Adrenal gland (tissue), 9 donors: ENCODE measurements at regions not wholly inside any gene's neighbourhood (a gene's known extent, or its start where the extent isn't known, plus 50 kb on each side); places are given as distances from the start of the nearest gene placed in this dataset.
"Not testable (repeated sequence)": the region's sequence is repeated elsewhere in the genome, so short reads cannot be mapped to it uniquely, and the experiment has no call there.

Source experiments
- DNase-seq, 7 donors: peaks; one replicate each; pipeline ENCODE4 v3.0.0-alpha.2; 2019 to 2020
- H3K27ac ChIP-seq, 5 donors: fragments of 200-600 bp; sonication (generic) in 4 of 5; 1 replicate in 3 of 5; 2 replicates in 2 of 5; pipeline versions ENCODE4 v1.5.1 to v1.8.0; 2016 to 2020; ENCODE audit warnings: mild to moderate bottlenecking in 1 of 5
- H3K27me3 ChIP-seq: fragments of 200-600 bp; 2 replicates; pipeline ENCODE4 v1.8.0; 2021
- H3K36me3 ChIP-seq, 2 donors: fragments of 200-600 bp; replicated peaks in 1 of 2; 1 replicate in 1 of 2; 2 replicates in 1 of 2; pipeline versions ENCODE4 v1.5.1 to v1.8.0; 2018 to 2022
- H3K4me1 ChIP-seq, 2 donors: fragments of 200-600 bp; replicated peaks in 1 of 2; 1 replicate in 1 of 2; 2 replicates in 1 of 2; pipeline versions ENCODE4 v1.5.1 to v1.8.0; 2018 to 2021
- H3K4me3 ChIP-seq, 4 donors: fragments of 200-600 bp; sonication (generic) in 3 of 4; one replicate each; pipeline ENCODE4 v1.5.1; 2016 to 2018
- H3K9me3 ChIP-seq, 3 donors: fragments of 200-600 bp; sonication (generic) in 1 of 3; replicated peaks in 1 of 3; 1 replicate in 2 of 3; 2 replicates in 1 of 3; pipeline versions ENCODE4 v1.5.1 to v1.8.0; 2016 to 2021
- CTCF ChIP-seq, 6 experiments: fragments of 450-650 bp in 4 of 6; fragments of 200-600 bp in 2 of 6; sonication (generic) in 1 of 6; IDR thresholded peaks; 1 replicate in 5 of 6; 2 replicates in 1 of 6; pipeline versions ENCODE4 v1.5.1 to v1.8.0; 2016 to 2021; ENCODE audit warnings: antibody characterized with exemption in 6 of 6, mild to moderate bottlenecking in 2 of 6, moderate library complexity in 1 of 6
- POLR2A ChIP-seq, 2 donors: fragments of 450-650 bp; IDR thresholded peaks; one replicate each; pipeline ENCODE4 v1.6.1; 2017; ENCODE audit warnings: antibody characterized with exemption in 2 of 2, mild to moderate bottlenecking in 2 of 2, moderate library complexity in 1 of 2
- WGBS, 4 donors: extraction: QIAGEN DNeasy Blood & Tissue Kit in 2 of 4; methylation state at CpG; one replicate each; pipeline versions ENCODE4 v1.1.5 to v1.1.7; 2013 to 2017; 5-methylcytosine and 5-hydroxymethylcytosine counted together
- intact Hi-C, 2 donors: fragments of 100-400 bp; cut with DNase I; formaldehyde crosslinking; loops; one replicate each; pipeline versions ENCODE4 v1.14.1 to v1.15.0; 2022 to 2023
- donor health status: healthy with polysubstance abuse.
- donor health status: Bipolar disorder and iron deficiency.
- donor health status: DM: yes; HTN: yes; CAD: no.
- donor health status: DM: no; HTN: no; CAD: no.
- donor health status: DM: no; HTN: no; CAD: no.

GRCh38 chr15:19944261-19944888 is 597.2 kb downstream of the GOLGA6L6 start:
- H3K4me1 ChIP-seq: no peaks in the 10 kb centered on the region
- DNase-seq: no peak
- intact Hi-C loops: no loop called here
- TF ChIP-seq POLR2A (IDR thresholded peaks at IDR 0.05) (no peak), CTCF (IDR thresholded peaks at IDR 0.05) (no peak)
- no peak overlapping the region for H3K27ac ChIP-seq
- no peaks in the 10 kb centered on the region for H3K36me3 ChIP-seq
- no peaks in the 10 kb centered on the region for H3K27me3 ChIP-seq
- no peaks in the 10 kb centered on the region for H3K9me3 ChIP-seq
- H3K4me3 ChIP-seq: no peak overlapping the region
- WGBS, 4 donors: 32 to 53% (median 45%) methylated on average over 69 to 70 of the region's 70 CpGs

GRCh38 chr15:19943515-19943914 is 598.1 kb downstream of the GOLGA6L6 start:
- WGBS, 4 donors: 31 to 53% (median 36%) methylated on average over 22 to 50 of the region's 51 CpGs
- H3K36me3 ChIP-seq: no peaks in the 10 kb centered on the region
- no peak for TF ChIP-seq POLR2A (IDR thresholded peaks at IDR 0.05)
- H3K27ac ChIP-seq: no peak overlapping the region
- H3K4me3 ChIP-seq: no peak overlapping the region
- DNase-seq: no peak
- no peaks in the 10 kb centered on the region for H3K27me3 ChIP-seq
- no peaks in the 10 kb centered on the region for H3K9me3 ChIP-seq
- no peaks in the 10 kb centered on the region for H3K4me1 ChIP-seq
- intact Hi-C loops: no loop called here

GRCh38 chr15:19903281-19903680 is 638.3 kb downstream of the GOLGA6L6 start:
- intact Hi-C loops, H3K9me3 ChIP-seq, H3K36me3 ChIP-seq, DNase-seq, H3K27me3 ChIP-seq, H3K4me3 ChIP-seq, H3K27ac ChIP-seq, H3K4me1 ChIP-seq: not testable (repeated sequence)
- WGBS, 4 donors: 41 to 53% (median 49%) methylated on average over 1 of the region's 1 CpG

GRCh38 chr15:19902388-19902787 is 639.2 kb downstream of the GOLGA6L6 start:
- DNase-seq, intact Hi-C loops, H3K27me3 ChIP-seq, H3K4me3 ChIP-seq, H3K9me3 ChIP-seq, H3K36me3 ChIP-seq, H3K4me1 ChIP-seq, H3K27ac ChIP-seq: not testable (repeated sequence)
- WGBS, 4 donors: 65 to 76% (median 68%) methylated on average over 1 of the region's 1 CpG

GRCh38 chr15:19901414-19901813 is 640.2 kb downstream of the GOLGA6L6 start:
- H3K9me3 ChIP-seq, DNase-seq, H3K27ac ChIP-seq, intact Hi-C loops, H3K4me1 ChIP-seq, H3K4me3 ChIP-seq, H3K27me3 ChIP-seq, H3K36me3 ChIP-seq: not testable (repeated sequence)
- WGBS, 4 donors: 58 to 69% (median 68%) methylated on average over 4 of the region's 4 CpGs

GRCh38 chr15:19899021-19899824 is 642.4 kb downstream of the GOLGA6L6 start:
- no peaks in the 10 kb centered on the region for H3K27me3 ChIP-seq
- no peak overlapping the region for H3K4me3 ChIP-seq
- no peak for DNase-seq
- WGBS, 4 donors: 62 to 67% (median 65%) methylated on average over 14 to 53 of the region's 53 CpGs
- H3K9me3 ChIP-seq: no peaks in the 10 kb centered on the region
- H3K4me1 ChIP-seq: no peaks in the 10 kb centered on the region
- no peak overlapping the region for H3K27ac ChIP-seq
- no peaks in the 10 kb centered on the region for H3K36me3 ChIP-seq
- TF ChIP-seq POLR2A (IDR thresholded peaks at IDR 0.05): no peak
- no peak for TF ChIP-seq CTCF (IDR thresholded peaks at IDR 0.05)
- intact Hi-C loops: no loop called here

- DNase-seq, H3K4me3 ChIP-seq, intact Hi-C loops, H3K27ac ChIP-seq, H3K4me1 ChIP-seq, H3K9me3 ChIP-seq, H3K27me3 ChIP-seq, H3K36me3 ChIP-seq: not testable (repeated sequence)
- 61 to 75% (median 65%) methylated on average over 1 of the region's 1 CpG; no CpG with 5 or more reads in 1 of the 4 donors for WGBS, 4 donors
These were observed 652.8 kb downstream of the GOLGA6L6 start for GRCh38 chr15:19888811-19889210.

GRCh38 chr15:19844061-19844460 is 697.5 kb downstream of the GOLGA6L6 start:
- intact Hi-C loops, DNase-seq: not testable (repeated sequence)

More at GRCh38 chr15:19844061-19844460, 697.5 kb downstream of the GOLGA6L6 start:
- H3K27ac ChIP-seq, H3K27me3 ChIP-seq, H3K36me3 ChIP-seq, H3K9me3 ChIP-seq, H3K4me1 ChIP-seq, H3K4me3 ChIP-seq: not testable (repeated sequence)
- 53 to 76% (median 65%) methylated on average over 4 of the region's 4 CpGs for WGBS, 4 donors
